ENCODE measurements at regions not wholly inside any gene's neighbourhood (a gene's known extent, or its start where the extent isn't known, plus 50 kb on each side); places are given as distances from the start of the nearest gene placed in this dataset.

GRCh38 chr14:105863296-105864108 is 337.1 kb downstream of the TMEM121 start:
- peak; percentile 23 for DNase-seq

- DNase-seq, result peak; percentile 16
Measured at GRCh38 chr14:105864116-105864515, 337.7 kb downstream of the TMEM121 start.

GRCh38 chr14:105864651-105865265 is 338.4 kb downstream of the TMEM121 start:
- DNase-seq, result peak; percentile 29

- peak; percentile 18 for DNase-seq
Measured at GRCh38 chr14:105865266-105865903, 339.0 kb downstream of the TMEM121 start.

GRCh38 chr14:105865904-105866840 is 339.8 kb downstream of the TMEM121 start:
- peak; percentile 36 for DNase-seq

GRCh38 chr14:105866841-105867321 is 340.5 kb downstream of the TMEM121 start:
- peak; percentile 34 for DNase-seq

GRCh38 chr14:105867961-105868599 is 341.7 kb downstream of the TMEM121 start:
- peak; percentile 6 for DNase-seq

GRCh38 chr14:105871590-105871989 is 345.2 kb downstream of the TMEM121 start:
- DNase-seq, result no peak

GRCh38 chr14:105873870-105874512 is 347.6 kb downstream of the TMEM121 start:
- DNase-seq, result no peak

- DNase-seq, result peak; percentile 17
Measured at GRCh38 chr14:105876158-105876557, 349.8 kb downstream of the TMEM121 start.

- peak; percentile 17 for DNase-seq
Measured at GRCh38 chr14:105876829-105877228, 350.4 kb downstream of the TMEM121 start.

GRCh38 chr14:105877645-105878044 is 351.3 kb downstream of the TMEM121 start:
- DNase-seq, result no peak

- DNase-seq, result peak; percentile 24
Measured at GRCh38 chr14:105878125-105878524, 351.7 kb downstream of the TMEM121 start.

- DNase-seq, result no peak
Measured at GRCh38 chr14:105878554-105878953, 352.2 kb downstream of the TMEM121 start.

GRCh38 chr14:105879503-105879866 is 353.1 kb downstream of the TMEM121 start:
- DNase-seq, result peak; percentile 26

GRCh38 chr14:105879867-105880561 is 353.6 kb downstream of the TMEM121 start:
- DNase-seq, result peak; percentile 34

GRCh38 chr14:105880616-105881015 is 354.2 kb downstream of the TMEM121 start:
- DNase-seq, result peak; percentile 21

- peak; percentile 37 for DNase-seq
Measured at GRCh38 chr14:105881021-105881930, 354.9 kb downstream of the TMEM121 start.

- peak; percentile 17 for DNase-seq
Measured at GRCh38 chr14:105882011-105882410, 355.6 kb downstream of the TMEM121 start.

GRCh38 chr14:105882626-105883025 is 356.2 kb downstream of the TMEM121 start:
- no peak for DNase-seq

All from right forelimb (tissue), 1 donor.